Skin epidermis (tissue), 12 donors: ENCODE measurements at regions not wholly inside any gene's neighbourhood (a gene's known extent, or its start where the extent isn't known, plus 50 kb on each side); places are given as distances from the start of the nearest gene placed in this dataset.
"Not testable (repeated sequence)": the region's sequence is repeated elsewhere in the genome, so short reads cannot be mapped to it uniquely, and the experiment has no call there.

Source experiments
- H3K27ac ChIP-seq, 21 experiments: fragments of 200-600 bp; sonication (generic) in 11 of 21; one replicate each; pipeline ENCODE4 v1.5.0; 2020; ENCODE audit warnings: mild to moderate bottlenecking in 3 of 21, inconsistent platforms in 2 of 21, moderate library complexity in 2 of 21
- H3K4me3 ChIP-seq, 7 experiments: fragments of 200-600 bp; sonication (generic) in 2 of 7; one replicate each; pipeline ENCODE4 v1.5.0; 2020; ENCODE audit warnings: inconsistent platforms in 2 of 7, mild to moderate bottlenecking in 2 of 7, moderate library complexity in 1 of 7

- no peak overlapping the region for H3K27ac ChIP-seq
- H3K4me3 ChIP-seq: no peak overlapping the region
Observed at GRCh38 chr7:68078157-68078710, 1081.6 kb downstream of the TYW1 start.

DNA sequence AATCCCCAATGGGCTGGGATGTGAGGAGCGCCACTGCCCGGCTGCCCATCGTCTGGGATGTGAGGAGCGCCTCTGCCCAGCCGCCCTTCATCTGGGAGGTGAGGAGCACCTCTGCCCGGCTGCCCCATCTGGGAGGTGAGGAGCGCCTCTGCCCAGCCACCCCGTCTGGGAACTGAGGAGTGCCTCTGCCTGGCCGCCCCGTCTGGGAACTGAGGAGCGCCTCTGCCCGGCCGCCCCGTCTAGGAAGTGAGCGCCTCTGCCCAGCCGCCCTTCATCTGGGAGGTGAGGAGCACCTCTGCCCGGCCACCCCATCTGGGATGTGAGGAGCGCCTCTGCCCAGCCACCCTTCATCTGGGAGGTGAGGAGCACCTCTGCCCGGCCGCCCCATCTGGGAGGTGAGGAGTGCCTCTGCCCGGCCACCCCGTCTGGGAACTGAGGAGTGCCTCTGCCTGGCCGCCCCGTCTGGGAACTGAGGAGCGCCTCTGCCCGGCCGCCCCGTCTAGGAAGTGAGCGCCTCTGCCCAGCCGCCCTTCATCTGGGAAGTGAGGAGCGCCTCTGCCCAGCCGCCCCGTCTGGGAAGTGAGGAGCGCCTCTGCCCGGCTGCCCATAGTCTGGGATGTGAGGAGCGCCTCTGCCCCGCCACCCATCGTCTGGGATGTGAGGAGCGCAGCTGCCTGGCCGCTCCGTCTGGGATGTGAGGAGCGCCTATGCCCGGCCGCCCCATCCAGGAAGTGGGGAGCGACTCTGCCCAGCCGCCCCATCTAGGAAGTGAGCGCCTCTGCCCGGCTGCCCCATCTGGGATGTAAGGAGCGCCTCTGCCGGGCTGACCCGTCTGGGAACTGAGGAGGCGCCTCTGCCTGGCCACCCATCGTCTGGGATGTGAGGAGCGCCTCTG, 1085.7 kb downstream of the TYW1 start:
- H3K4me3 ChIP-seq, H3K27ac ChIP-seq: not testable (repeated sequence)

GRCh38 chr7:68082961-68083657, 1086.5 kb downstream of the TYW1 start:
- H3K4me3 ChIP-seq, H3K27ac ChIP-seq: not testable (repeated sequence)

DNA sequence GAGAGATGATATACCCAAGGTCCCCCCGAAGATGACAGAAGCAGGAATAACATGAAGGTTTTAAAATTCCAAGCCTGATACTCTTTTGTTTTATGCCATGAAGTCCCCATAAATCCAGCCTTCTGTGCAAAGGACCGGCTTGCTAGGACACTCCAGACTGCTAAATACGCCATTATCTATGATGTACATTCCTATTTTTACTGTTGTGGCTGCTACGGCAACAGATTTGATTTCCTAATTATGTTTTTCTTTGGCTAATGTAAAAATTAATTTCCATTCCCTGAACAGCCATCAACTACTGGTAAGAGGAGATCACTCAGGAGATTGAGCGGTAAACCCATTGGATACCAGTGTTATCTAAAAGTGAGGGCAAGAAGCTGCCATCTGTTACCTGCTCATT, 1090.8 kb downstream of the TYW1 start:
- no peak overlapping the region for H3K27ac ChIP-seq
- no peak overlapping the region for H3K4me3 ChIP-seq

- H3K27ac ChIP-seq: no peak overlapping the region
- no peak overlapping the region for H3K4me3 ChIP-seq
Observed at GRCh38 chr7:68088879-68089278, 1092.2 kb downstream of the TYW1 start.

GRCh38 chr7:68090256-68090655, 1093.6 kb downstream of the TYW1 start:
- H3K4me3 ChIP-seq, H3K27ac ChIP-seq: not testable (repeated sequence)

GRCh38 chr7:68103319-68103718, 1106.7 kb downstream of the TYW1 start:
- Histone ChIP-seq H3K27ac (no peak overlapping the region), H3K4me3 (no peak overlapping the region)

DNA sequence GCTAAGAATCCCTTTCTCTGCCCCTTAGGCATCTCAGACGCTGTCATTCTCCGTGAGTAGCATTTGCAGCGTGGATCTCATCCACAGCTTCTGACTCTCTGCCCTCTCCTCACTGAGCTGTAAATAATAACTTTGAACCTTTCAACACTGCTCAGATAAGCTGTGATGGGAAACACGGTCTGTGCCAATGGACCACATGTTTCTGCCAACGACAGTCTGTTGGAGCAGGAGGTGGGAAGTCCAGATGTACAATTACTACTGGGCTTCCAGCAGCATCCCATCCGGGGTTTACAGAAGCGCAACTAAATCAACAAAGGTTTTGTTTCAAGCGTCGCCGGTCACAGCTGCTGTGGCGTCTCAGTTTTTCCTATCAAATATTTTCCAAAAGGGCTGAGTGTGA, 1110.6 kb downstream of the TYW1 start:
- Histone ChIP-seq H3K4me3 (no peak overlapping the region), H3K27ac (no peak overlapping the region)

DNA sequence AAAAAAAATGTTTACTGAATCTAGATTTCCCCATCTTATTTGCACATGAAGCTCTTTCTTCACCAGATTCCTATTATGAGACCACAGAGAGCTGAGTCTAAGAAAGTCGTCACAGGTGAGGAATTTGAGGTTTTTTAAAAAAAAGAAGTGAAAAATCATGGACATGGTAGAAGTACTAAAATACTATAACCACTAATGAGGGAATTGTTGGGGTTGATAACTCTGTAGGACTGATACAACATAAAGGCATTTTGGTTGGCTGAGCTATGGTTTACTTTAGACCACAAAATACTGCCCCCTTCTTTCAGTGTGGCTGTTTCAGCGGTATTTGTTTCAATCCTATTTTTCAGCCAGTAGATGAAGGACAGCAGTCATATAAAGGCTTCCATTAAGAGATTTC, 1111.3 kb downstream of the TYW1 start:
- Histone ChIP-seq H3K4me3 (no peak overlapping the region), H3K27ac (no peak overlapping the region)

GRCh38 chr7:68109299-68109698, 1112.7 kb downstream of the TYW1 start:
- Histone ChIP-seq H3K27ac (no peak overlapping the region), H3K4me3 (no peak overlapping the region)

GRCh38 chr7:68119411-68119810, 1122.8 kb downstream of the TYW1 start:
- H3K4me3 ChIP-seq: no peak overlapping the region
- no peak overlapping the region for H3K27ac ChIP-seq

GRCh38 chr7:68121056-68121455, 1124.4 kb downstream of the TYW1 start:
- Histone ChIP-seq H3K27ac (no peak overlapping the region), H3K4me3 (no peak overlapping the region)

GRCh38 chr7:68121655-68122054, 1125.0 kb downstream of the TYW1 start:
- Histone ChIP-seq H3K27ac (no peak overlapping the region), H3K4me3 (no peak overlapping the region)

GRCh38 chr7:68122801-68123200, 1126.2 kb downstream of the TYW1 start:
- no peak overlapping the region for H3K27ac ChIP-seq
- H3K4me3 ChIP-seq: no peak overlapping the region

GRCh38 chr7:68125168-68125567, 1128.5 kb downstream of the TYW1 start:
- Histone ChIP-seq H3K4me3 (no peak overlapping the region), H3K27ac (no peak overlapping the region)

GRCh38 chr7:68133045-68133444, 1136.4 kb downstream of the TYW1 start:
- Histone ChIP-seq H3K27ac (no peak overlapping the region), H3K4me3 (no peak overlapping the region)

DNA sequence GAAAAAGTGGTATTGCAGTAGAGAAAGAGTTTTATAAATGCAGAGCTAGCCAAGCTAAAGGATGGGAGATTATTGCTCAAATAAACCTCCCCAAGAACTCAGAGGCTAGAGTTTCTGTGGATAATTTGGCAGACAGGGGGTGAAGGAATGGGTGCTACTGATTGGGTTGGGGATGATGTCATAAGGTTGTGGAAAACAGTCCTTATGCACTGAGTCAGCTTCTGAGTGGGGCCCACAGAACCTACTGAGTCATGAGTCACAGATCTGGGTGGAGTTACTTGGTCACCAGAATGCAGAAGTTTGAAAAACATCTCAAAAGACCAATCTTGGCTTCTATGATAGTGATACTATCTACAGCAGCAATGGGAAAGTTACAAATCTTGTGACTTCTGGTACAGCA, 1146.7 kb downstream of the TYW1 start:
- Histone ChIP-seq H3K27ac (no peak overlapping the region), H3K4me3 (no peak overlapping the region)

GRCh38 chr7:68146983-68147382, 1150.3 kb downstream of the TYW1 start:
- H3K4me3 ChIP-seq: no peak overlapping the region
- H3K27ac ChIP-seq: no peak overlapping the region

GRCh38 chr7:68147614-68148238, 1151.1 kb downstream of the TYW1 start:
- H3K4me3 ChIP-seq: no peak overlapping the region
- H3K27ac ChIP-seq: no peak overlapping the region

GRCh38 chr7:68148440-68148839, 1151.8 kb downstream of the TYW1 start:
- no peak overlapping the region for H3K27ac ChIP-seq
- H3K4me3 ChIP-seq: no peak overlapping the region

DNA sequence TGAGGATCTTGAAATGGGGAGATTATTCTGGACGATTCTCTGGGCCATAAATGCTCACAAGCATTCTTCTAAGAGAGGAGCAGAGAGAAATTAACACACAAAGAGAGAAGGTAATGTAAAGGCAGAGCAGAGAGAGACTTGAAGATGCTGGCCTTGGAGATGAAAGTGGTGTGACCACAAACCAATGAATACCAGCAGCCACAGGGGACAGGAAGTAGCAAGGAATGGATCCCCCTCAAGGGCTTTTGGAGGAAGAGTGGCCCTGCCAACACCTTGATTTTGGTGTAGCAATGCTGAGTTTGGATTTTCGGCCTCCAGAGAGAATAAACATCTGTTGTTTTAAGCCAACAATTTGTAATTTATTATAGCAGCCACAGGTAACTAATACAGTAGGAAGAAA, 1155.6 kb downstream of the TYW1 start:
- Histone ChIP-seq H3K27ac (no peak overlapping the region), H3K4me3 (no peak overlapping the region)
